ENCODE measurements at regions not wholly inside any gene's neighbourhood (a gene's known extent, or its start where the extent isn't known, plus 50 kb on each side); places are given as distances from the start of the nearest gene placed in this dataset.

GRCh38 chr6:113526995-113527394 lies 330.1 kb upstream of the MARCKS start:
- no peak for DNase-seq
- ATAC-seq = no peak
- H3K4me1 Mint-ChIP-seq = no peaks in the 10 kb centered on the region
- no peak overlapping the region for H3K4me3 Mint-ChIP-seq
- H3K9me3 Mint-ChIP-seq = peaks cover 0 to 3% of the 10 kb centered on the region in 2 donors
- H3K27me3 Mint-ChIP-seq = no peaks in the 10 kb centered on the region
- no peak overlapping the region for H3K27ac Mint-ChIP-seq

DNA sequence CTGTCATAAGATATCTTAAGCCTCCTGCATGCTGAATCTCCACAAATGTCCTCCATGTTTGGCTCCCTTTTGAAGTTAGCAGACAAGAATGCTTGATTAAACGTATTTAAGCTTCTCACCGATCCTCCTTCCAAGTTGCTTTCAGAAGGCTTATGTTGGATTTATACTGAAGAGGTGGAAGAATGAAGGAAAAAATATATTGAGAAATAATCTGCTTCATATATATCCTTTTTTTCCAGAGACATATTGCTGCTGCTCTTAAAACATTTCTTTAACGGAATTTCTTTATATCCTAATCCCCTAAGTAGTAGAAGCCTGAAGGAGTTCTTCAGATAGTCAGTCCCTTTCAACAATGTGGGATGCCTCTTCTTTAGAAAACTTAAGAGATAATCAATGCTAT lies 329.0 kb upstream of the MARCKS start:
- Mint-ChIP-seq H3K4me1 (no peaks in the 10 kb centered on the region), H3K4me3 (no peak overlapping the region), H3K27ac (no peak overlapping the region), H3K27me3 (no peaks in the 10 kb centered on the region), H3K9me3 (peaks cover 0 to 3% of the 10 kb centered on the region in 2 donors)
- DNase-seq (no peak), ATAC-seq (no peak)

GRCh38 chr6:113529196-113529595 lies 327.9 kb upstream of the MARCKS start:
- Mint-ChIP-seq H3K9me3 (peaks cover 0 to 3% of the 10 kb centered on the region in 2 donors), H3K4me3 (no peak overlapping the region), H3K4me1 (no peaks in the 10 kb centered on the region), H3K27ac (no peak overlapping the region), H3K27me3 (no peaks in the 10 kb centered on the region)
- no peak for ATAC-seq
- DNase-seq = no peak

- H3K27ac Mint-ChIP-seq = no peak overlapping the region
- no peak overlapping the region for H3K4me3 Mint-ChIP-seq
- H3K27me3 Mint-ChIP-seq = no peaks in the 10 kb centered on the region
- H3K9me3 Mint-ChIP-seq = peaks cover 0 to 3% of the 10 kb centered on the region in 2 donors
- H3K4me1 Mint-ChIP-seq = no peaks in the 10 kb centered on the region
- ATAC-seq (no peak), DNase-seq (no peak)
Observed at GRCh38 chr6:113529879-113530278, 327.3 kb upstream of the MARCKS start.

- Mint-ChIP-seq H3K4me1 (no peaks in the 10 kb centered on the region), H3K27ac (no peak overlapping the region), H3K4me3 (no peak overlapping the region), H3K27me3 (no peaks in the 10 kb centered on the region), H3K9me3 (no peaks in the 10 kb centered on the region)
- no peak for ATAC-seq
- DNase-seq = no peak
Observed at GRCh38 chr6:113530769-113531168, 326.4 kb upstream of the MARCKS start.

DNA sequence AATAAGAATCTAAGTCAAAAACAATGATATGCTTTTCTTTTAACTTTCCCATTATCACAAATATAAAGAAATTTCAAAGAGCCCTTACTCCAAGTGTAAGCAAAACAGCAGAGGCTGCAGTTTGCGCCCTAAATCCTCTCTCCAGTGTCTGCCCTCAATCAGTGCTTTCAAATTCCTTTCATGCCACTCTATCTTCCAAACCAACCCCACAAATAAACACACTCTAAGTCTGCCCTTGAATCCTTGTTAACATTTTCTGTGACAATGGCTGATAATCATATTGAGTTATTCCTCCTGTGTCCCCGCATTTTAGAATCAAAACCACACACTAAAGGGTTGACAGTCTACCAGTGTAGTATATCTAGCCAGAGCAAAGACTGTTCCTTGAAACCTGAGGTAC lies 317.9 kb upstream of the MARCKS start:
- Mint-ChIP-seq H3K9me3 (no peaks in the 10 kb centered on the region), H3K27ac (no peak overlapping the region), H3K4me1 (no peaks in the 10 kb centered on the region), H3K27me3 (no peaks in the 10 kb centered on the region), H3K4me3 (no peak overlapping the region)
- DNase-seq = no peak
- ATAC-seq = no peak

DNA sequence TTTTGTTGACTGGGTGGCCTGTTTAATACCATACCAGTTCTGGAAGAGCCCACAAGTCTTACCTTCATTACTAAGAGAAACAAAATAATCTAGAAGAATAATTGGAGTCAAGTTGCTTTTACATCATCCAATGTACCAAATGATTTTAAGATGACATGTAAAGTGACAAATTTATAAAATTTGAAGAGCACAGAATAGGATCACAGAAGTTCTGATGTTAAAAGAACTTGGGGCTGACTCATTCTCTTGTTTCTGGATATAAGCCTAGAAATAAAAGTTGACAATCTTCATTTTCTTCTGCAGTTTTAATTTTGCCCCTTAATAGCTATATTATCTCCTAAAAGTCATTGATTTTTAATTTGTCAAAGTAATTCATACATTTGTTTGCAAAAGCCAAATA lies 317.5 kb upstream of the MARCKS start:
- H3K4me1 Mint-ChIP-seq = no peaks in the 10 kb centered on the region
- DNase-seq (no peak), ATAC-seq (no peak)
- no peak overlapping the region for H3K27ac Mint-ChIP-seq
- H3K9me3 Mint-ChIP-seq = no peaks in the 10 kb centered on the region
- no peaks in the 10 kb centered on the region for H3K27me3 Mint-ChIP-seq
- H3K4me3 Mint-ChIP-seq = no peak overlapping the region

DNA sequence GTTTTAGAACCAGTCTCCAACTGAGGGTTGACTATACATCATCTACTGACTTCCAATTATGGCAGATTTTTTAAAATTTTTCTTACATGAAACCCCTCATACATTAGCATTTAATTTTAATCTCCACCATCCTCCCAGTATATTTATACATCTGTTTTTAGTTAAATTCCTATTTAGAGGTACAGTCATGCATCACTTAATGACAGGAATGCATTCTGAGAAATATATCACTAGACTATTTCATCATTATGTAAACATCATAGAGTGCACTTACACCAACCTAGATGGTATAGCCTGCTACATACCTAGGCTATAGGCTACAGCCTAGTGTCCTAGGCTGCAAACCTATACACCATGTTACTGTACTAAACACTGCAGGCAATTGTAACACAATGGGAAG lies 316.7 kb upstream of the MARCKS start:
- no peak overlapping the region for H3K4me3 Mint-ChIP-seq
- ATAC-seq = no peak
- H3K27ac Mint-ChIP-seq = no peak overlapping the region
- no peaks in the 10 kb centered on the region for H3K27me3 Mint-ChIP-seq
- no peak for DNase-seq
- H3K4me1 Mint-ChIP-seq = no peaks in the 10 kb centered on the region
- H3K9me3 Mint-ChIP-seq = no peaks in the 10 kb centered on the region

DNA sequence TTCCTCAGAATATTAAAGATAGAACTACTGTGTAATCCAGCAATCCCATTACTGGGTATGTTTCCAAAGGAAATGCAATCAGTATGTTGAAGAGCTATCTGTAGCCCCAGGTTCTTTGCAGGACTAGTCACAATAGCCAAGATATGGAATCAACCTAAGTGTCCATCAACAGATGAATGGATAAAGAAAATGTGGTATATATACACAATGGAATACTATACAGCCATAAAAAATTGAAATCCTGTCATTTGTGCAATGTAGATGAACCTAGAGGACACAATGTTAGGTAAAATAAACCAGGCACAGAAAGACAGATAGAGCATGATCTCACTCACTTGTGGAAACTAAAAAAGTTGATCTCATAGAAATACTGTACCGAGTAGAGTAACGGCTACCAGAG lies 306.0 kb upstream of the MARCKS start:
- Mint-ChIP-seq H3K27me3 (peaks cover 5% of the 10 kb centered on the region), H3K4me3 (no peak overlapping the region), H3K4me1 (no peaks in the 10 kb centered on the region), H3K27ac (no peak overlapping the region), H3K9me3 (peaks cover 10 to 11% of the 10 kb centered on the region in 2 donors)
- ATAC-seq (no peak), DNase-seq (no peak)

GRCh38 chr6:113556775-113557174 lies 300.4 kb upstream of the MARCKS start:
- H3K27me3 Mint-ChIP-seq = peaks cover 8% of the 10 kb centered on the region
- no peaks in the 10 kb centered on the region for H3K4me1 Mint-ChIP-seq
- ATAC-seq (no peak), DNase-seq (no peak)
- H3K4me3 Mint-ChIP-seq = no peak overlapping the region
- H3K9me3 Mint-ChIP-seq = no peaks in the 10 kb centered on the region
- no peak overlapping the region for H3K27ac Mint-ChIP-seq

DNA sequence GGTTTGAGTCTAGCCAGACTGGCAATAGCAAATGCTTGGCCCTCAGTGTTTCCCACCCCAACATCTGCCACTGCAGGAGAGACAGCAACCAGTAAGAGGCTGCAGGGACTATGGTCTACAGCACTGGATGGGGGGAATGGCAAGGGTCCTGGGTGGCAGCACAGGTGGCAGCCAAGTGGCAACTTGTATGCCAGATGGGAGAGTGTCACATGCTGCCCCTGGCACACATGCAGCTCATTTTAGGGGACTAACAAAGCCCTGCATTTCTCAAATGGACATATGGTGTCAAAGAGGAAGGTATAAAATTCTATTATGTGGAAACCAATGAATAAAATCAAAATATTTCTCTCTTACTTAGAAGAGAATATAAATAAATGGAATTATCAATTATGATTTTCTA lies 298.7 kb upstream of the MARCKS start:
- H3K27me3 Mint-ChIP-seq = peaks cover 8% of the 10 kb centered on the region
- ATAC-seq = no peak
- no peaks in the 10 kb centered on the region for H3K9me3 Mint-ChIP-seq
- no peaks in the 10 kb centered on the region for H3K4me1 Mint-ChIP-seq
- no peak overlapping the region for H3K27ac Mint-ChIP-seq
- no peak overlapping the region for H3K4me3 Mint-ChIP-seq
- DNase-seq = no peak

- DNase-seq (no peak), ATAC-seq (no peak)
- no peak overlapping the region for H3K27ac Mint-ChIP-seq
- H3K27me3 Mint-ChIP-seq = peaks cover 8% of the 10 kb centered on the region
- no peak overlapping the region for H3K4me3 Mint-ChIP-seq
- no peaks in the 10 kb centered on the region for H3K9me3 Mint-ChIP-seq
- H3K4me1 Mint-ChIP-seq = no peaks in the 10 kb centered on the region
Observed at GRCh38 chr6:113558966-113559365, 298.2 kb upstream of the MARCKS start.

GRCh38 chr6:113560376-113560775 lies 296.8 kb upstream of the MARCKS start:
- Mint-ChIP-seq H3K9me3 (no peaks in the 10 kb centered on the region), H3K27me3 (peaks cover 18% of the 10 kb centered on the region), H3K4me1 (no peaks in the 10 kb centered on the region), H3K4me3 (no peak overlapping the region), H3K27ac (no peak overlapping the region)
- DNase-seq (no peak), ATAC-seq (no peak)

DNA sequence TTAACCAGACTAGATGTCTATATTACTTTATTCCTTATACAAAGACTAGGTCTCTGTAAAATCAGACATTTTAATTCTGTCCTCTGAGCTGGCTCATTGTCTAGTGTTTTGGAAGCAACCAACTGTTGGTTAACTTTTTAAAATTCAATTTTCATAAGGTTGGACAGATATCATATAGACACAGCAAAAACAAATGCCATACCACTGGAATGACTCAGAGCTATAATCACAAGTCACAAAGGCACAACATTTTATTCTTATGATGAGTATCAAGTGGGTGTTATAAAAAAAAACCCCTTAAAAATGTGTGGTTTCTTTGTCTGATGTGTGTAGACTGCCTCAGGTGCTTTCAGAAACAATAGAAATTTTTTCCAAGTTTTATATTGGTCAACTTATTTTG lies 296.2 kb upstream of the MARCKS start:
- H3K4me1 Mint-ChIP-seq = no peaks in the 10 kb centered on the region
- H3K4me3 Mint-ChIP-seq = no peak overlapping the region
- no peaks in the 10 kb centered on the region for H3K9me3 Mint-ChIP-seq
- ATAC-seq (no peak), DNase-seq (no peak)
- peaks cover 20% of the 10 kb centered on the region for H3K27me3 Mint-ChIP-seq
- no peak overlapping the region for H3K27ac Mint-ChIP-seq

DNA sequence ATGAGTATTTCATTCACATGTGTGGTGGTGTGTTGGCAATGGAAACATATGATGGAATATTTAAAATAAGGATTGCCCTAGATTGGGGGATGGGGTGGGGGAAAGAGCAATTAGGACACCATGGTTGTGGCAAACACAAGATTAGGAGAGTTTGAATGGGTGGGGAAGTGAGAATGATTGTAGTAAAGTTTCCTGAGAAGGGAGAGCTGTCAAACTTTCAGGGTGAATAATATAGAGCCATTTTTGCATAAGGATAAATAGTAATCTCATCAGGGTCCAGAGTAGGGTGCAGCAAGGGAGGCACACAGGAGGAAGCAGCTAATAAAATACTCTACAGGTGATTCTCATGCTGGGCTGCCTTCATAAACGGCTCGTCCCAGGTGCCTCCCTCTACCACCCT lies 294.9 kb upstream of the MARCKS start:
- ATAC-seq (no peak), DNase-seq (no peak)
- no peak overlapping the region for H3K27ac Mint-ChIP-seq
- H3K27me3 Mint-ChIP-seq = peaks cover 19% of the 10 kb centered on the region
- no peaks in the 10 kb centered on the region for H3K9me3 Mint-ChIP-seq
- H3K4me1 Mint-ChIP-seq = no peaks in the 10 kb centered on the region
- H3K4me3 Mint-ChIP-seq = no peak overlapping the region

DNA sequence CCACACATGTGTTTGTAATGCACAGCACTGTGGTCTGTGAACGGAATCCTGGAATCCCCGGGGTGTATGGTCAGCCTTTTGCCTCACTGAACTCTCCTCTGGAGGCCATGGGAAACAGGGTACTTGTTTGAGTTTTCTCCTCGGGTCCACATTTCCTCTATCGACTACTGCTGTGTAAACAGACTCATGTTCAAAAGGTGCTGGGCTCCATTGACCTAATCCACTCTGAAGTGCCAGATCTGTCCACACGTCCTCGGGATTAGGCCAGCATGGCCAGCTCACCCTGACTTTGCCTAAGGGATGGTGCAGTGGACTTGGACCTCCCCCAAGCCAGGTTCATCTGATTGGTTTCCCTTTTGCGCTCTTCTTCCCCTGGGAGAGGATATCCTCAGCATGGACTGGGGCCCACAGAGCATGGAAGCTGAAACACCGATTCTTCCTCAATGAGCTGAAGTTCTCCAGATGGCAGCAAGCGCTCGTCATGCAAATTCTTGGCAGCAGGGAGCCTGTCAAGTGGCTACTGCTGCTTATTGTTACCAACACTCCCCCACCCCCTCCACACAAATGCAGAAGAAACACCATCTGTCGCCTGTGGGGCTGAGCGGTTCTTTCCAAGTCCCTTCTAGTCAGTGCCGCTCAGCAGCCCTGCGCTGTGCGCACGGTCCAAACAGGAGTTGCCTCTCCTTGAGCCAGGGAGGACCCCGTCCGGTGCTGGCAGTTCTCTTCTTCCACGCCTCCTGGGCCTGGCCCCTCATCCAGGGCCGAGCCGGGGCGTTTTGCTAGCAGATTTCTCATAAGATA lies 292.6 kb upstream of the MARCKS start:
- no peak for DNase-seq
- H3K4me1 Mint-ChIP-seq = no peaks in the 10 kb centered on the region
- H3K4me3 Mint-ChIP-seq = no peak overlapping the region
- H3K9me3 Mint-ChIP-seq = no peaks in the 10 kb centered on the region
- peak overlapping the region in 1 of 2 donors; percentile 66 for H3K27ac Mint-ChIP-seq
- no peak for ATAC-seq
- H3K27me3 Mint-ChIP-seq = peaks cover 19% of the 10 kb centered on the region

- H3K9me3 Mint-ChIP-seq = no peaks in the 10 kb centered on the region
- H3K4me3 Mint-ChIP-seq = no peak overlapping the region
- ATAC-seq (no peak), DNase-seq (no peak)
- no peak overlapping the region for H3K27ac Mint-ChIP-seq
- no peaks in the 10 kb centered on the region for H3K4me1 Mint-ChIP-seq
- H3K27me3 Mint-ChIP-seq = peaks cover 19% of the 10 kb centered on the region
Observed at GRCh38 chr6:113565306-113565705, 291.8 kb upstream of the MARCKS start.

Data from stimulated activated naive CD8-positive, alpha-beta T cell treated with anti-CD3 and anti-CD28 coated beads, Interleukin-15, amount 100 ng/mL, for 72 hours (primary cell).